NCI-H2107 treated with DMSO at 0.1 percent for 48 hours (cell line): ENCODE measurements at regions not wholly inside any gene's neighbourhood (a gene's known extent, or its start where the extent isn't known, plus 50 kb on each side); places are given as distances from the start of the nearest gene placed in this dataset.

Experiments
- DNase-seq: peaks from one replicate; lab custom pipeline; 2025; ENCODE audit not compliant: unreplicated experiment; lab: John Stamatoyannopoulos, UW

DNA sequence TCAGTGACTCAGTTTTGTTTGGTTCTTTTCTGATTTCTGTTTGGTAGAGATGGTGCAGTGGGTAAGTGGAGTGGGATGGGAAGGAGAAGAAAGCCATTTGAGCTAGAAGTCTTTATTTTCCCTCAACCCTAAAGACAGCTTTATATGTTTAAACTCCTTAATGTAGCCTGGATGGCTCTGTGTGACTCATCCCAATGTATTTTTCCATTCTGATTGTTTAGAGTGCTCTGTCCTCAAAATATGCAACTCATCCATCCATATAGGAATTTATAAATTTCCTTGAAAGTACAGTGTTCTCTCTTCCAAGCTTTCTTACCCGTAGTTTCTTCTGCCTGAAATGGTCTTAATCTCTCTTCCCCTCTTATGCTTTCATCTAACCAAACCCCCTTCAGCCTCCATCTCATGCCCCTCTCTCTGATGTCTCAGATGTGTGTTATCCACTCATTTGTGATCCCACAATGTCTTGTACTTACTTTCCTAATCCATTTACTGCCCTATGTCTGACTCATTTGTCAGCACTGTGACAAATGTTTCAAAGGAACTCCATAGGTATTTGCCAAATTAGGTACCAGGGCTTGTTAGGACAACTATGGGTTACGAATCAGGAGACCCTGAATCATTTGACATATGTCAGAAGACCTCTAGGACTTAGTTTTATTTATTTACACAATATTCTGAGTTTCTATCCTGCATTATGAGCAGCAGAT, 217.5 kb upstream of the SGCD start:
- no peak for DNase-seq

DNA sequence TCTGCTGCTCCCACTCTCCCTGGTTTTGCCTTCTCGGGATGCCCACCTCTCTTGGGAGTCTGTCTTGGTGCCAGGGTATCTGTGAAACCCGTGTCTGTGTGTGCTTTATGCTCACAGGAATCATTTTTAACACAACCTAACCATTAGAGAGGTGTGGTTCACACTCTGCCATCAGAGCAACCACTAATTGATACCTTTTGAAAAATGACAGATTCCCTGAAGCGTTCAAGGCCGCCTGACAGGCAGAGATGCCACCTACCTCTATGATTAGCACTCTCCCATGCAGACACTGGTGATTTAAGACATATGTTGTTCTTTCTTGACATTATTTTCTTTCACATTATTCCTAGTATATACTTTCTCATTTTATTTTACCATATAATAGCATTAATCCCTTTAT, 207.3 kb upstream of the SGCD start:
- no peak for DNase-seq

DNA sequence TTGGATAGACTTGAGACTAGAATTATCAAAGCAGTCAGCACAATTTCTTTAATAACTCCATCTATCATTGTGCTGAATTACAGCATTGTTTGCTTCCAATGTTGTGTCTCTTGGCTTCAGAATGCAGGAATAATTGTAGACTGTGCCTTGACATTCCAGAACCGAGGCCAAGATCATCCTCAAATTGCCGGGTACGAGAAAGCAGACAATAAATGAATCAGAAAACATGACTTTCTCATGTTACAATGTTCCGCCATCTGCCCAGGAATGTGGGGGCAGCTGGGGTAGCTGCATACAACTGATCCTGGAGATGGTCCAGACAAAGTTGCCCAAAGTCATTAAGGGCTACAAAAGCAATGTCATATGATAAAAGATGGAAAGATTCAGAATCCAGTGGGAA, 206.2 kb upstream of the SGCD start:
- DNase-seq: no peak

DNA sequence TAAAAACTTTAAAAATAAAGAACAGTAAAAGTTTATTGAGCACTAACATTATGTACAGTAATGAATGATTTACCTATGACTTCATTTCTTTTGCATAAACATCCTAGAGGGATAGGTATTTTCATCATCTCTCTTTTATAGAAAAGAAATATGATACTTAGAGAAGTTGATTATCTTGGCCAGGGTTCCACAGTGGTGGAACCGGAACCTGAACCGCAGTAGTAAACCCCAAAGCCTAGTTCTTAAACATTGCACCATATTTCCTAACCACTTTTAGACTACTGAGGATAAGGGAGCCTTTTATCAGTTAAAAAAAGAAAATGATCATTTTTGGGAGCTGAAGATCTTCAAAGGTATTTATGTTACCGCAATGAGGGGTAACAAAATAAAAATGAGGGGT, 205.7 kb upstream of the SGCD start:
- DNase-seq: no peak

DNA sequence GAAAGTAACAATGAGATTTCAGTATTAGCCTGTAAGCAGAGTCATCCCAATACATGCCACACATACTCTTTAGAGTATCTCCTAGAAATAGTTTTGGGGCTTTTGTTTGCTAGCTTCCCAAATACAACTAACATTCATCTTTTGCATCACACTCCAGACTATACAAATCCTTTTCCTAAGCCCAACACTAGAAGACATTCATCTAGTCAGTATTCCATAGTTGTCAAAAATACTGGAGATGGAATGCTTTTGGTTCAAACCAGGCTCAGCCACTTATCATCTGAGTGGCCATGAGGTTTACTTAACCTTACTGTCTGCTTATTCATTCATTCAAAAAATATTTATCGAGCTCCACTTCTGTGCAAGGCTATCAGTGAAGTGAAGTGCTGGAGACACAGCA, 205.1 kb upstream of the SGCD start:
- no peak for DNase-seq

DNA sequence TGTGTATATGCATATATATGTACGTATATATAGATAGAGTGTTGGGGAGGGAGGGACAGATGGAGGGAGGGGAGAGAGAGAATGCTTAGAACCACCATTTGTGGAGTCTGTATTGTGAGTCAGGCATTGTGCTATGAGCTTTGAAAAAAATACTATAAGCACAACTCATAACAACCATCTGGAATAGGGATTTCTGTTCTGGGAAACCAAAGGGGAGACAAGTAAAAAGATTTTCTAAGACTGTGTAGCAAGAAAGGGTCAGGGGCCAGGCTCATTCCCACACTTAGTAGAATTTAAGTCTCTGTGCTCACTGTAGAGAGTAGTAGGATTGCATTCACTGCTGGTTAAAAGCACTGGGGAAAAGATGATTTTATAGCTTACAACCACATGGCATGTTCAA, 202.3 kb upstream of the SGCD start:
- DNase-seq: no peak

DNA sequence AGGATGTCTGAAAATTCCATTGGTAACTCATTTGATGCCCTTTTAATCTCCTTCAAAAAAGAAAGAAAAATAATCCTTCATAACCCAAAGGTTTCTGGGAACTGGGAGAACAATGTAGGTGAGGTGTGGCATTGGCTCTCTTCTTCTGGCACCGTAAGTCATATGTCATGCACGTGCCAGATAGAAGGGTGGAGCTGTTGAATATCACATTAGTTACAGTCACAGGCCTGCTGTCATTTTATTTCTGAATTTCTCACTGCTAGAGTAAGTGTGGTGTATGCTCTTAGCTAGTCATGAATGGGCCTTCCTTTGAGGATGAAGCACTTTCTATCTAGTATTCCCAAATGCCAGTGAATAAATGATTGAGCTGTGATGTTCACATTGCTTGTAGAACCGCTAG, 201.8 kb upstream of the SGCD start:
- DNase-seq: no peak

DNA sequence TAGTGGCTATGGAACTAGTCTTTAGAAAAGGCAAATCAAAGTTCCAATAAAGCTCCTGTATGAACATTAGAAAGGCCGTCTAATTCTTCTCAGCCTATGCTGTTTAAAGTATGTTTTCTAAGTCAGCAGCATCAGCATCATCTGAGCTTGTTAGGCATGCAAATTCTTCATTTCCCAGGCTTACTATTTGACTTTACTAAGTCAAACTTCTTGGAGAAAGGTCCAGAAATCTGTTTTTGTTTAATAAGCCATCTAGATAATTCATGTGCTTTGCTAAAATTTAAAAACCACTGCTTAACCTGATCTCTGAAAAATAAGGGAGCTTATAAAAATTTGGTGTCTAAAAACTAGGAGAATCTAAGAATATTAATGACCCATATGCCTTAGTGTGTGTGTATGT, 200.2 kb upstream of the SGCD start:
- no peak for DNase-seq

DNA sequence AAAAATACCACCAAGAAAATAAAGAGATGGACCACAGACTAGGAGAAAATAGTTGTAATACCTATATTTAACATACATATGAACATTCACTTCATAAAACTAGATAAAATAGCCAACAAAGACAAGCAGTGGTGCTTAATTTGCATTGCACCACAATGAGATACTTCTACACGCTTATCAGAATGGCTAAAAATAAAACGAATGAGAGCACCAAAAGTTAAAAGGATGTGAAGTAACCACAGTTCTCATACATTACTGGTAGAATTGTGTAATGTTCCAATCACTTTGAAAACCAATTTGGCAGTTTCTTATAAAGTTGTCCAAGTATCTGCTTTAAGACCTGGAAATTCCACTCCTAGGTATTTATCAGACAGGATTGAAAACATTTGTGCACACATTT, 198.9 kb upstream of the SGCD start:
- no peak for DNase-seq

DNA sequence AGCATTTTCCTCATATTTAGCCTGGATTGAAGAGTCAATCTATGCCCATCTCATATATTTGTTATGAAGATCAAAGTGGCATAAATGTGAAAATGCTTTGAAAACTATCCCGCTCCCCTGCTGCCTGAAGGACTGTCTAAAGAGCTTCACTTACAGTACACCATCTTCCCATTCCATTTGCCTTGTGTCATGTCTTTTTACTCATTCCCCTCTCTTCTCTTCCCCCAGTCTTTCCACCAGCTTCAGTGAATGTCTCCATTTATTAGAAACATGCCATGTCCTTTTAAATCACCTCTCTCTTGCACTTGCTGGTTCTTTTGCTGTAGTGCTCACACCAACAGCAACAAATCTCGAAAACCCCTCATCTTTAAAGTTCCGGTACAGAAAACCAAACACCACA, 192.7 kb upstream of the SGCD start:
- DNase-seq: no peak

DNA sequence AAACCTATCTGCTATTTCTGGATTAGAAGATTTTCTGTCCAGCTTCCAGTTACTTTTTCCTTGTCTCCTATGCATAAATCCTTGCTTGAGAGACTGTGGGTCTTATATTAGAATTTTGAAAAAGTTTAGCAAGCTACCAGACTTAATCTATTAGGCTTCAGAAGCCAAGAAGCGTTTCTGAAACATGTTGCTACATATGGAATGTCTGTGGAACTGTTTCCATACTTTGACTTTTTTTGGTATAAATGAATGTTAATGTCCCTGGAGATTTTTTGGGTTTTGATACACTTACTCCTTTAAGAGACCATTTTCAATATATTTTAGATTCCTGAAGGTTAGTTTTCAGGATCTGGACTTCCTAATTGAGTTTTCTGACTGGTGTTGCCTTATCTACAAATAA, 191.4 kb upstream of the SGCD start:
- DNase-seq: no peak

DNA sequence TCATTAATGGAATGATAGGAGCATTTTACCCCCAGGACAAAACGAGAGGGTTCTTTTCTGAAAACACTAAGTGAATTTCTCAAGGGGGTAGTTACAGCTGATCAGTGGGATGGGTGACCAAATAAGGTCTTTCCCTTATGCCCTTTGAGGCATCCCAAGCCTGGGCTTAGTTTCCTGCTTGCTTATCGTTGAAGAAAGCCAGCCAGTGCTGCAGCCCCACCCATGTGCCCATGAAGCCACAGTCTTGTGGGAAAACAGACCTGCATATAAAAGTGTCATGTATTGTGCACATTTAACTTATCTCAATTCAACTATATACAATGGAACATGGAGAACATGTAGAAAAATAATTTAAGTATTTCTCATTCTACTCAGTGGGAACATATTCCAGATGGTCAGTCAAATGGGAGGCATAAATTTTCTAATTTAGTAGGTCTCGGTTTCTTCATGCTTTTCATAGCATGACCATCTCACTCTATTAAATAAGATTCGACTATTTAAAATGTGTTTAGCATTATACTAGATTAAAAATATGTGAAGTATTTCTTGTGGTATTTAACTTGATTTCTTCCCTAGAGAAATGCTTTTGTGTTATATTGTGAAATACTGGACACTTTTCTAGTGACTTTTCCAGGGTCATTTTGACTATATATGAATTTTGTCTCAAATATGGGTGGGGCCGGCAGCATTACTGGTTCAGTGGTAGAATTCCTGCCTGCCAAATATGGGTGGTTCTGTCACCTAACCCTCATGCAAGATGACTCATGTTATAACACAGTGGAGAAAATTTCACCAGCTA, 189.7 kb upstream of the SGCD start:
- DNase-seq: no peak

DNA sequence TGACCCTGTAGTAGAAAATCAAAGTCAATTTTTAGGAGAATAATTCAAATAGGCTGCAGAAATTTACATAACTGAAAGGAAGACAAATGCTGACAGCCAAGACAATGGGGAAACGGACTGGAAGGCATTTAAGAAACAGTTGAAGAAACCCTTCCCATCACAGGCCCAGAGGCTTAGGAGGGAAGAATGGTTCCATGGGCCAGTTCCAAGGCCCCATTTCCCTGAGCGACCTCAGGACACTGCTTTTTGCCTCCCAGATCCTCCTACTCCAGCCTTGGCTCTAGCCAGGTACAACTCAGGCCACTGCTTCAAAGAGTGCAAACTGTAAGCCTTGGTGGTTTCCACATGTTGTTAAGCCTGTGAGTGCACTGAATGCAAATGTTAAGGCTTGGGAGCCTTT, 184.1 kb upstream of the SGCD start:
- DNase-seq: no peak

DNA sequence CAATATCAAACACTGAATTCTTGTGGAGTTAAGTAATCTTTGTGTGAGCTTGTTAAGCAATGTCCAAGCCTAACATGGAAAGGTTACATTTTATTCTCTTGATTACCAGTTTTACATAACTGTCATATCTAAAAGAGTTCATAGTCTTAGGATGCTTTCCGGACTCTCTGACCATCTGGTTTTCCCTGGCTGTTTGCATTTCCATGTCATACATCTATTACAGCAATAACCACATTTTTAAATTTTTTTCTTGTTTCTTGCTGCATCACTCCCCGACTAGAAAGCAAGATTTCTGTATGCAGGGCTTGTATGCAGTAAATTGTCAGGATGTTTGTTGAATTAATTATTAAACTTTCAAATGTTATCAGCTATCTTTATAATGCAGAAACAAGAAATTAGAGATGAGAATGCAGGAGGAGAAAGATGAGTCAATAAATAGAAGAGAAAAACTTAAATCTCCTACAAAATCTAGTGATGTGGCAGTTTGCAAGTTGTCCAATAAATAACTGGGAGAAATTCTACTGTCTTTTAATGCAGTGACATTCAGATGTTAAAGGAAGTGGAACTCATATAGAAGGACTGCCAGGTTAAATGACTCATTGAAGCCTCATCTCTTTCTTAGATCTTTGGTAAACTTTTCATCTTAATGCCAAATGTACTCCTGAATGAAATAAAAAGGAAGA, 179.6 kb upstream of the SGCD start:
- no peak for DNase-seq

DNA sequence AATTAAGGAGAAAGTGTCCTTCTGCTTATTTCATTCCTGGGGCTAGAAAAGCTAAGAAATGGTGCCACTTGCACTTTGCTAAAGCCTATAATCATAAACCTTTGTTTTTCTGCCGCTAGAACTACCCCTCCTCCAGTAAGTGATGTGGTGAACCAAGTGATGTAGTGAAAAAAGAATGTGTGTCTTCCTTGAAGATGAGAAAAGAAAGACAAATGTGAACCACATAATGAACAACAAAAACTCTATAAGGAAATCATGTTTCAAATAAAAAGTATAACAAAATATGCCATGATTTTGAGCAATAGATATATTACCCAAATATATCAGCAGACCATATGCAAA, 179.0 kb upstream of the SGCD start:
- DNase-seq: no peak

DNA sequence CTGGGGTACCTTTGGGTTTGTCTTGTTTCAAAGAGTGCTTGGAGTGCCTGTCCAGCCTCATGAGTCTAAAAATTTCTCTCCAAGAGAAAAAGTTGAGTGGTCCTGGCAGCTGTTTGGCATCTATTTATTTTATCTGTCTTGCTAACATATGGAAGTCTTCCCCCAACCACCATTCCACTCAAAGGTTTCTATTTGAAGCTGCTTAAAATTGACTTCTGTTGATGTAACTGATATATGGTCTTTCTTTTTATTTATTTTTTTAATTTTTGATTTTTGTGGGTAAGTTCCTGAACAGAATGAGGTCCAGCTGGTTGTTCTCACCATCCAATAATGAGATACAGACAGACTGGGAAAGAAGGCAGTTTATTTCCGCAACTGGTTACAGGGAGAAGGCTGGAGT, 178.7 kb upstream of the SGCD start:
- DNase-seq: no peak

DNA sequence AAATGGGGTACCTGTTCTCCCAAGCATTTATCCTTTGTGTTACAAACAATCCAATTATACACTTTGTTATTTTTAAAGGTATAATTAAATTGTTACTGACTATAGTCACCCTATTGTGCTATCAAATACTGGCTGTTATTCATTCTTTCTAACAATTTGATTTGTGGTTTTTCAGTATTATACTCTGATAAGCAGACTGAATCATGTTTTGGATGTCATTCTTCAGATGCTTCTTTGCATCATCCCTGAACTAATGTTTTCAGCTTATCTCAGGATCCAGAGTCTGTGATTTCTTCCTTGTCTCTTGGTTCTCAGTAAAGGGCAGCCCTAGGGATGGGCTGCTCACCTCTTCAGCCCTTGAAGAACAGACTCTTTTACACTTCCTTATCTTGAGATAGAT, 177.8 kb upstream of the SGCD start:
- DNase-seq: no peak

DNA sequence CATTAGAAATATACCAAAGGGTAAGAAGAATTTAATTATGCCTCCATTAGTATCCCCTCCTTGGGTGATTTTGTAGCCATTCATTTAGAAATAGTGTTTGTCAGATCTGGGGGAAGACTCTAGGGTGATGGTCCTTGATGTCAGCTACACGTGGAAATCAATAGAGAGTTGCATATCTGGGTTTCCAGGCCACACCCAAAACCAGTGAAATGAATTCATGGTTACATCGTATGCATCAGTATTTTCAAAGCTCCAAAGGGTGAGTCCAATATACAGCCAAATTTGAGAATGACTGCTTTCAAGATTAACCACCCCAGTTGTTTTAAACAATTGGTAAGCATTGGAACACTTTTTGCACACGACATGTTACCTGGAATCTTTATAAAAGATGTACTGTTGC, 173.4 kb upstream of the SGCD start:
- DNase-seq: no peak

DNA sequence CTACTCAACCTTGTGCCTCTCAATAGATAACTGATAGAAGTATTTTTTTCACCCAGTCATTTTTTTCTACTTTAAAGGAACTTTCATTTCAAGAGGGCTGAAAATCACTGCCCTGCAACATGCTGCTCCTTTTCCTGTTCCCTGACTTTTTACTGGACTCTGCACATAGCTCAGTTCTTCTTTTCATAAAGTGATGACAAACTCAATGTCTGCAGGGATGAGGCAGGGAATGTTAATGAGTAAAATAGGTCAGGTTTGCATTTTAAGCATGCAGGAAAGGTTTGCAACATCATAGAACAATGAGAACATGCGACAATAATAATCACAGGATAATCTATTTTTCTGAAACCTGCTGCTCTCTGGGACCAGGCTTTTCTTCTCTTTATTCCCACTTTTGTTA, 172.2 kb upstream of the SGCD start:
- DNase-seq: no peak

DNA sequence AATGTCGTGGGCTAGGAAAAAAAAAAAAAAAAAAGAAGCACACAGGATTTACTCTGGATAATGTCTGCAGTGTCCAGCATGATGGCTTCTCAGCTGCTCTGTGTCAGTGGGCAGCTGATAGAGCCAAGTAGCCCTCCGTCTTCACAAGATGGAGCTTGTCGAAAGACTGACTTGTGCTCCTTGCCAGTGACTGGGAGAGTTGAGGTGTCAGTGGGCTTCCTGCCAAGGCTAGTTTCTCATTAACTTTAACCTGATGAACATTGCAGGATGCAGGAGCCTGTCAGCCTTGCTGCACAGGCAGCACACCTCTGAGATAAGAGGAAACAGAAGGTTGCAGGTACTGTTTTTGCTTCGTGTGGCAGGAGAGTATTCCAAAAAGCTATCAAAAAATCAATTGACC, 171.4 kb upstream of the SGCD start:
- no peak for DNase-seq

DNA sequence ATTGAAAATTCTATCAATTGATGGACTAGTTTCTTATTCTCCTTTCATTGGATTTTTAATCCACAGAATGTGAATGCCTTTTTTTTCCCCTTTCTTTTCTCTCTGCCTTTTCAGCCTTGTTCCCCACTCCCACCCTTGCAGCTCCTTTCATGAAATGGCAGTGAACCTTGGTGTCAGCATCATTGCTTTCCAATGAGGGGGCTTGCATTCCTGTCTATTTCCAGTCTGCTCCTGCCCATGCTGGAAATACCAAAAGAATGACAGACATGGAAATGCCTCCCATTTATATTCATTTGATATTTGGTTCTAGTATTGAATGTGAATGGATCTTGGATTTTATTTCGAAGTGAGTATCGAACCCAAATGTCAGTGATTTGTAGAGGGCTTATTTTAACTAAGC, 162.7 kb upstream of the SGCD start:
- no peak for DNase-seq

DNA sequence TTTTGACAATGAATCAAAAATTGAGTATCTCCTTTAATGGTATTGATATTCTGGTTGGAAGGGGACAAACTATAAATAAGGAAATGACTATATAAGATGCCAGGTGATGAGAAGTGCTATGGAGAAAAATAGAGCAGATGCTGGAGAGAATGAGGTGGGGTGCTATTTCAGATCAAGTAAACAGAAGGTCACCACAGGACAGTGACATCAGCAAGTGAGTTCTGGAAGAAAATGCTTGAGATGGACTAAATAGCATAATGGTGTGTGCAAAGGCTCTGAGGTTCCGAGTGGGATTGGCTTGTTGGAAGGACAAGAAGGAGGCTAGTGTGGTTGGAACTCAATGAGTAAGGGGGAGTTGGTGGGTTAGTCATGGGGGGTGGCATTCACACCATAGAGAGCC, 157.5 kb upstream of the SGCD start:
- DNase-seq: no peak
